ENCODE measurements at regions not wholly inside any gene's neighbourhood (a gene's known extent, or its start where the extent isn't known, plus 50 kb on each side); places are given as distances from the start of the nearest gene placed in this dataset.

DNA sequence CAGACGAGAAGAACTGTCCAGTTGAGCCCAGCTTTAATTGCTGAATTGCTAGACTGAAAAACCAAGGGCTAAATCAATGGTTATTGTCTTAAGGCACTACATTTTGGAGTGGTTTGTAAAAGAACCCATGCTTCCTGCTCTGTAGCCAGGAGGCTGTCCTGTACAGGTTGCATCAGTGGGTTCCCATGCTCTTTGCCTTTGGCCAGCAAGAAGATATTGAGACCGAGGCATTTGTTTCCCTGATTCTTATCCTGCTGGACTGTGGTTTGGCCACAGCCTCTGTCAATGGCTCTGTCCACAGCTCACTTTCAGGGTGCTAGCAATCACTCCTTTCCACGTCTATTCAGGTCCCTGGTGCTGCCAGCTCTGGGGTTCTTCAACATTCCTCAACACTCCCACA is 89.6 kb downstream of the FAM43A start:
- Histone ChIP-seq H3K4me1 (ENCODE audit: insufficient read depth, low read length) (no peaks in the 10 kb centered on the region), H3K4me3 (ENCODE audit: low read length) (no peak overlapping the region), H2AFZ (ENCODE audit: low read depth, low read length) (no peak overlapping the region), H3K9me3 (ENCODE audit: low read length) (no peaks in the 10 kb centered on the region), H3K36me3 (ENCODE audit: insufficient read depth, low read length) (no peaks in the 10 kb centered on the region), H3K27me3 (ENCODE audit: insufficient read depth, low read length) (peaks cover 3% of the 10 kb centered on the region)

DNA sequence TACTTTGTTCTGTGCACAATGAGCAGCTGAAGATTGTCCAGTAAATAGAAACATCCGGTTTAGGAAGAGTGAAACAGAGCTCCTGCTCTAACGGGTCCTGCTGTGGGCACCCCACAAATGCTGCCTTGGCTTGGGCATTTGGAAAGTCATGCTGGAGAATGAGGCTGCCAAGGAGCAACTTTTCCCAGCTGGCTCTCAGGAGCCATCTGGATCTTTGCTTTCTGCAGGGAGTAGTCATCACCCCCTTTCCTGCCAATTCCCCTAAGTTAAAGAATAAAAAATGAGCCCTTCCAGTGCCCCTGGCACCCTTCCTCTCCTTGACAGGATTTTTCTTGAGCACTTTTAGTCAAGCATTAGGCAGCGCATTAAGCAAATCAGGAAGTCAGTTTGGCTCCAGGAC is 90.0 kb downstream of the FAM43A start:
- H3K4me3 ChIP-seq (ENCODE audit: low read length), result no peak overlapping the region

DNA sequence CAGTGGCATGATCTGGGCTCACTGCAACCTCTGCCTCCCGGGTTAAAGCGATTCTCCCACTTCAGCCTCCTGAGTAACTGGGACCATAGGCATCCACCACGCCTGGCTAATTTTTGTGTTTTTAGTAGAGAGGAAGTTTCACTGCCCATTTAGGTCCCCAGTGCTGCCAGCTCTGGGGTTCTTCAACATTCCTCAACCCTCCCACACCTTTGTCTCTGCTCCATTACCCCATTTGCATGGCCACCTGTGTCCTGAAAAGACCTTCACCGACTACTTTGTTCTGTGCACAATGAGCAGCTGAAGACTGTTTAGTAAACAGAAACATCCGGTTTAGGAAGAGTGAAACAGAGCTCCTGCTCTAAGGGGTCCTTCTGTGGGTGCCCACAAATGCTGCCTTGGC is 92.0 kb downstream of the FAM43A start:
- no peak overlapping the region for H3K4me3 ChIP-seq (ENCODE audit: low read length)

More for the DNA sequence above, 90.0 kb downstream of the FAM43A start:
- H3K27me3 ChIP-seq (ENCODE audit: insufficient read depth, low read length), result no peaks in the 10 kb centered on the region
- H2AFZ ChIP-seq (ENCODE audit: low read depth, low read length), result no peak overlapping the region
- no peaks in the 10 kb centered on the region for H3K36me3 ChIP-seq (ENCODE audit: insufficient read depth, low read length)
- H3K4me1 ChIP-seq (ENCODE audit: insufficient read depth, low read length), result no peaks in the 10 kb centered on the region
- H3K9me3 ChIP-seq (ENCODE audit: low read length), result no peaks in the 10 kb centered on the region

DNA sequence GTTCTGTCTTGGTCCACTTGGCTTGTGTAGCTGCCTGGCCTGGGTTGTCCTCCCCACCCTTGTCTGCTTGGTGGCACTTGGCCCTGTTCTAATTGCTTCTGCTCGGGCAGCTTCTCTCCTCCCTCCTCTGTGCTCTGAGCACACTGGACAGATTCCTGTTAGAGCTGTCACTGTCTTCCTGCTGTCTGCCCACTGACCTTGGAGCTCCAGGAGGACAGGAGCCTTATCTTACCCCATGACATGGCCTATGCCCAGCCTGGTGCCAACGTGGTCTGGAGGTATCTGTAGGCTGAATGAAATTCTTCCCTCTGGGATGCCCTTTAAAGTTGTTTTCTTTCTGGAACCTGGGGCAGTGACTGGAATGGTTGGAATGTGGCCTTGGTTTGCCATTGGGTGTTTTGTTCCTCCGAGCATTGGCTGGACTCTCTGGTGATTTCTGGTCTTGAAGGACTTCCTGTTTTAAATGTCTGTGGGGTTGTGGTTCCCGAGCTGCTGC is 94.1 kb downstream of the FAM43A start:
- H2AFZ ChIP-seq (ENCODE audit: low read depth, low read length), result no peak overlapping the region
- no peaks in the 10 kb centered on the region for H3K9me3 ChIP-seq (ENCODE audit: low read length)
- no peaks in the 10 kb centered on the region for H3K36me3 ChIP-seq (ENCODE audit: insufficient read depth, low read length)
- no peaks in the 10 kb centered on the region for H3K27me3 ChIP-seq (ENCODE audit: insufficient read depth, low read length)
- H3K4me1 ChIP-seq (ENCODE audit: insufficient read depth, low read length), result no peaks in the 10 kb centered on the region
- H3K4me3 ChIP-seq (ENCODE audit: low read length), result no peak overlapping the region

More for the DNA sequence above, 92.0 kb downstream of the FAM43A start:
- Histone ChIP-seq H2AFZ (ENCODE audit: low read depth, low read length) (no peak overlapping the region), H3K4me1 (ENCODE audit: insufficient read depth, low read length) (no peaks in the 10 kb centered on the region), H3K27me3 (ENCODE audit: insufficient read depth, low read length) (no peaks in the 10 kb centered on the region), H3K36me3 (ENCODE audit: insufficient read depth, low read length) (no peaks in the 10 kb centered on the region), H3K9me3 (ENCODE audit: low read length) (no peaks in the 10 kb centered on the region)

DNA sequence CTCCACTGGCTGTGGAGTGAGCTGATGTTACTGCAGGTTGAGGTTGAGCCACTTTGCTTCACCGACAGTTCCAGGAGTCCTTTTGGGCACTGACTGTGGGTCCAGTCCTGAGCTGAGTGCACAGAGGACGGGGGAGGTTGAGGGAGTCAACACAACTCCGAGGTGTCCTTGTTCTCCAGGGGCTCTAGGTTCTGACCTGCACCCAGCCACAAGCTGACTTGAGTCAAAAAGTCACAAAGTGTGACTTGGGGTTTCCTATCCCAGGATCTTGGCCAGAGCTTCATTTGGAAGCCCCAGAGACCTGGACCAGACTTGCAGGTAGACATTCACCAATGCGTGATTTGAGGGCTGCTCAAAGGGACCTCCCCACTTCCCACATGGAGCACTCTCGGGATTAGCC is 95.0 kb downstream of the FAM43A start:
- H3K9me3 ChIP-seq (ENCODE audit: low read length), result no peaks in the 10 kb centered on the region
- no peak overlapping the region for H2AFZ ChIP-seq (ENCODE audit: low read depth, low read length)
- no peaks in the 10 kb centered on the region for H3K4me1 ChIP-seq (ENCODE audit: insufficient read depth, low read length)
- H3K36me3 ChIP-seq (ENCODE audit: insufficient read depth, low read length), result no peaks in the 10 kb centered on the region
- H3K4me3 ChIP-seq (ENCODE audit: low read length), result no peak overlapping the region
- no peaks in the 10 kb centered on the region for H3K27me3 ChIP-seq (ENCODE audit: insufficient read depth, low read length)

DNA sequence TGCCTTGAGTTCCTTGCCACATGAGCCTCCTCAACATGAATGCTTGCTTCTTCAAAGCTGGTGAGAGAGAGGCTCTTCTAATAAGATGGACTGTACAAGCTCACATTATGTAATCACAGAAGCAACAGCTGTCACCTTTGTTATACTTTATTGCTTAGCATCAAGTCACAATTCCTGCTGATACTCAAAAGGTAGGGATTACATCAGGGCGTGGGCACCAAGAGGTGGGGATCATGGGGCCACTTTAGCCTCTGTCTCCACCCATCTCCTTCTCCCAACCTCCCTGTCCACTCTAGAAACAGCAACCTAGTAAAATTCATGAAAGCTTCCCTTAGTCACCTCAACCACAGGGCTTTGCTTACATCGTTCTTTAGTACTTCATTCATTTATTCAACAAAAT is 95.9 kb downstream of the FAM43A start:
- Histone ChIP-seq H3K9me3 (ENCODE audit: low read length) (no peaks in the 10 kb centered on the region), H3K4me1 (ENCODE audit: insufficient read depth, low read length) (no peaks in the 10 kb centered on the region), H3K4me3 (ENCODE audit: low read length) (no peak overlapping the region), H3K27me3 (ENCODE audit: insufficient read depth, low read length) (no peaks in the 10 kb centered on the region), H3K36me3 (ENCODE audit: insufficient read depth, low read length) (no peaks in the 10 kb centered on the region), H2AFZ (ENCODE audit: low read depth, low read length) (no peak overlapping the region)

DNA sequence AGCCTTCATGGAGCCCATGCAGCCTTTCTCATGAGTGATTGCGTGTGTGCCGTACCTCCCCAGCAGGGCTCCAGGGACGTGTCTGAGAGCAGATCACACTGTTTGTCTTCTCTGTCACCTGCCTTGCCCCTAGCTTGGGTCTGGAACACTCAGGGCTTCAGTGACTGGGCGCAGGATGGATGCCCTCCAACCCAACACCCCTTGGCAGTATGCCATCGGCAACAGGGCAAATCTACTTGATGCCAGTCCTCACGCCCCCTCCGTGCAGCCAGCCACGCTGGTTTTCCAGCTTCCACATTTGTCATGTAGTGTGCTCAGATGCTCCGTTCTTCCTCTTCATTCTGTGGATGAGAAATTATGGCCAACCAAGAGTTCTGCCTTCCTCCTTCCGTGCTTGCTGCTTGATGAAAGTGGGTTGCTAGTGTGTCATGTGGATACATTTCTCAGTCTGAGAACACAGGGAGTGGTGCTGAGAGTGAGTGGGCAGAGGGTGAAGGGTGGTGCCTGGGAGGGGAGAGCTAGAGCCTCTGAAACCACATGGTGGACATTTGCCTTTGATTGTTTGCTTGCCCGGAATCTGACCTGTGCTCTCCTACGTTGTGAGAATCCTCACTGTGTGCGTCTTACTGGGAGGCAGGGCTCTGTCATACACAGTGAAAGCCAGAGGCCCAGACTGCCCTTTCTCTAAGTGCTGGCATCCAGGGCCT is 97.2 kb downstream of the FAM43A start:
- no peaks in the 10 kb centered on the region for H3K36me3 ChIP-seq (ENCODE audit: insufficient read depth, low read length)
- no peak overlapping the region for H2AFZ ChIP-seq (ENCODE audit: low read depth, low read length)
- no peaks in the 10 kb centered on the region for H3K27me3 ChIP-seq (ENCODE audit: insufficient read depth, low read length)

DNA sequence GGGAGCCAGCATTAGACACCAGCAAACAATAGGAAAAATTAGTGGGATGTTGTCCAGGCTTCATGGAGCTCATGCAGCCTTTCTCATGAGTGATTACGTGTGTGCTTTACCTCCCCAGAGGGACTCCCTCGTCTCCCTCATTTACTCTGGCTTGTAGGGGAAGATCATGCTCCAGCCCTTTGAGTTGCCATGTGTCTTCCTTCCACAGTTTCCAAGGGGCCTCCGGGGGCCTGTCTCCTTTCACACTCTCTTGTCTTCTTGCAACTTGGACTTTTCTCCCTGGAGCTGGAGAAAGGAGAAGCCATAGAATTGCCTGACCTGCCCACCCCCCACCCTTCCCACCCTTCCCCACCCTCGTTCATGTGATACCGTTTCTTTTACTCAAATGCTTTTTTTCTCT is 98.7 kb downstream of the FAM43A start:
- Histone ChIP-seq H3K36me3 (ENCODE audit: insufficient read depth, low read length) (no peaks in the 10 kb centered on the region), H2AFZ (ENCODE audit: low read depth, low read length) (no peak overlapping the region), H3K9me3 (ENCODE audit: low read length) (no peaks in the 10 kb centered on the region), H3K4me3 (ENCODE audit: low read length) (no peak overlapping the region), H3K27me3 (ENCODE audit: insufficient read depth, low read length) (no peaks in the 10 kb centered on the region), H3K4me1 (ENCODE audit: insufficient read depth, low read length) (no peaks in the 10 kb centered on the region)

More for the DNA sequence above, 97.2 kb downstream of the FAM43A start:
- H3K4me3 ChIP-seq (ENCODE audit: low read length), result no peak overlapping the region
- no peaks in the 10 kb centered on the region for H3K4me1 ChIP-seq (ENCODE audit: insufficient read depth, low read length)
- no peaks in the 10 kb centered on the region for H3K9me3 ChIP-seq (ENCODE audit: low read length)

DNA sequence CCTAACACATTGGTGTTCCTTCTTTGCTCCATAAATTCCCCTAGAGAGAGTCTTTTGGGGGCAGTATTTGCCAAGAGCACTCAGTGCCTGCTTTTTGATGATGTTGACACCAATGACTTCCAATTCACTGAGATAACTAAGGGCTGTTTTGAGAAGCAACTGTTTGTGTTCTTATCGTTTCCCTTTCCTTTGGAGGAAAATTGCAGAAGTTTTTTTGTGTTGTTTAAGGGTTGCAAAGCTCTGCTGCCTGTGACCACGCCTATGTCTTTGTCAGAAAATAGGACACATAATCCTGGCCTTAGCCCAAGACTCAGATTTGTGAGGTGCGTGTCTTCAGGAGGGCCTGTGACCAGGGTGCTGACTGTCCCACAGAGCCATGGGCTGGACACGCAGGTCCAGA is 99.6 kb downstream of the FAM43A start:
- H2AFZ ChIP-seq (ENCODE audit: low read depth, low read length), result no peak overlapping the region
- no peaks in the 10 kb centered on the region for H3K9me3 ChIP-seq (ENCODE audit: low read length)
- H3K4me3 ChIP-seq (ENCODE audit: low read length), result no peak overlapping the region
- H3K4me1 ChIP-seq (ENCODE audit: insufficient read depth, low read length), result no peaks in the 10 kb centered on the region
- H3K27me3 ChIP-seq (ENCODE audit: insufficient read depth, low read length), result no peaks in the 10 kb centered on the region
- H3K36me3 ChIP-seq (ENCODE audit: insufficient read depth, low read length), result no peaks in the 10 kb centered on the region

DNA sequence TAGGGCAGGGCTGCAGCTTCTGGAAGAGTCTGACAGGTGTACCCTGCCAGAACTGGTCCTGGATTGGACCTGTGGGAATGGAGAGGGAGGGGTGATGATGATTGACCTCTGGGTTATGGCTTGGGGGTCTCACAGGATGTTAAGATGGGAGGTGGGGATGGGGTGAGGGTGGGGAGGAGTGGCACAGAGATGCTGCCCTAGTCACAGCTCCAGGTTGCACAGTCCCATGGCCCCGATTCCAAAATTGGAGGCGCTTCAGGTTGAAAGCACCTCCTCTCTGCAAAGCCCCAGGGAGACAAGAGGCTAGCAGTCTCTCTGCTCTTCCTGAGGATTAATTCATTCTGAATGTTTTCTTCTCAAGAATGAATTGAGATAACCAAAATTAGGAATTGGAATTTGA is 101.4 kb downstream of the FAM43A start:
- Histone ChIP-seq H2AFZ (ENCODE audit: low read depth, low read length) (no peak overlapping the region), H3K4me3 (ENCODE audit: low read length) (no peak overlapping the region), H3K9me3 (ENCODE audit: low read length) (no peaks in the 10 kb centered on the region), H3K27me3 (ENCODE audit: insufficient read depth, low read length) (no peaks in the 10 kb centered on the region), H3K36me3 (ENCODE audit: insufficient read depth, low read length) (no peaks in the 10 kb centered on the region), H3K4me1 (ENCODE audit: insufficient read depth, low read length) (no peaks in the 10 kb centered on the region)

DNA sequence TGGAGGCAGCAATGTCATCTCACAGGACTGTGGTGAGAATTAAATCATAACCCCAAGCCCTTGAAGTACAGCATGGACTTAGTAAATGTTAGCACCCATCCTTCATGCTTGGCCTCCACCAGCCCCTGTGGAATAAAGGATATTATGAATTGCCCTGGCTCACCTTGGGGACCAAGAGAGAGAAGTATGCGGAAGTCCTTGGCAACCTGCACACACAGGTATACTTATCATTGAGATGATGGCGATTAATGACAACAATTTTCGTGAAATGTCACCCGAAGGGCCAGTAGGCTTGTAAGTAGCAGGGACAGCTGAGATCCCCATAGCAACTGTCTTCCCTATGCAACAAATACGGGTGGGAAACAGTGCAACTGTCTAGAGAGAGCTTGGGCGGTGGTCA is 102.0 kb downstream of the FAM43A start:
- Histone ChIP-seq H3K9me3 (ENCODE audit: low read length) (no peaks in the 10 kb centered on the region), H3K4me3 (ENCODE audit: low read length) (no peak overlapping the region), H3K36me3 (ENCODE audit: insufficient read depth, low read length) (no peaks in the 10 kb centered on the region), H3K27me3 (ENCODE audit: insufficient read depth, low read length) (no peaks in the 10 kb centered on the region), H2AFZ (ENCODE audit: low read depth, low read length) (no peak overlapping the region), H3K4me1 (ENCODE audit: insufficient read depth, low read length) (no peaks in the 10 kb centered on the region)

DNA sequence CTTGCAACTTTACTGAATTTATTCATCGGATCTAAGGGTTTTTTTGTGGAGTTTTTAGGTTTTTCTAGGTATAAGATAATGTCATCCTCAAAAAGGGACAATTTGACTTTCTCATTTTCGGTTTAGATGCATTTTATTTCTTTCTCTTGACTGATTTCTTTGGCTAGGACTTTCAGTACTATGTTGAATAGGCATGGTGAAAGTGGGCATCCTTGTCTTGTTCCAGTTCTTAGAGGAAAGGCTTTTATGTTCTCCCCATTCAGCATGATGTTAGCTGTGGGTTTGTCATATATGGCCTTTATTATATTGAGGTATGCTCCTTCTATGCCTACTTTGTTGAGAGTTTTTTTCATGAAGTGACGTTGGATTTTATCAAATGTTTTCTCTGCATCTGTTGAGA is 106.7 kb downstream of the FAM43A start:
- no peaks in the 10 kb centered on the region for H3K4me1 ChIP-seq (ENCODE audit: insufficient read depth, low read length)
- no peak overlapping the region for H2AFZ ChIP-seq (ENCODE audit: low read depth, low read length)
- H3K36me3 ChIP-seq (ENCODE audit: insufficient read depth, low read length), result no peaks in the 10 kb centered on the region
- H3K4me3 ChIP-seq (ENCODE audit: low read length), result no peak overlapping the region
- H3K27me3 ChIP-seq (ENCODE audit: insufficient read depth, low read length), result no peaks in the 10 kb centered on the region
- no peaks in the 10 kb centered on the region for H3K9me3 ChIP-seq (ENCODE audit: low read length)

DNA sequence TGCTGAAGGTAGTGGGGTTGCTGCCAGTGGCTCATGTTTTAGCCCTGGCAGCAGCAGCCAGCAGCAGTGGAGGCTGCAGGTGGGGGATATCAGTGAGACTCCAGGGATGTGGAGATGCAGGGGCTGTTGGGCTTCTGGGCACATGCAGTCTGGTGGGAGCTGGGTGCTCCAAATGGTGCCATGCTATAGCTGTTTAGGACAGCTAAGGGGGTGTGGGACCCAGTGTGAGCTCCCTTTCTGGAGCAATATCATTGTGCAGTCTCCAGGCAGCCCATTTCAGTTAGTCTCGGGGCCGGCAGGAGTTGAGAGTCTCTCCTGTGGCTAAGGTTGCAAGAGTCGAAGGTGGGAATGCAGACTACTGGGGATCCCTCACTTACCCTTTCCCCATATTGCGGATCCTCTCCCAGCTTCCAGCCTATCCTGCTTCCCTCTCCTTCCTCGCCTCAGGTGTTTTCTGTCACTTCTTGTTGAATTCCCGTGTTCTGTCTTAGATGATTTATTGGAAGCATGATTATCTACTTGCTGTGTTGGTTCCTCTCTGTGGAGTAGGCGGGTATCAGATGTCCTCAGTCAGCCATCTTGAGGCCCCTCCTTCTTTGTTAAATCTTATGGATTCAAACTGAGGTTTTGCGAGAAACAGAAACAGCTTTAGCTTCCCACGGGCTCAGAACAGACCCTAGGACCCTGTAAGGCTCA is 112.0 kb downstream of the FAM43A start:
- Histone ChIP-seq H3K4me3 (ENCODE audit: low read length) (no peak overlapping the region), H3K27me3 (ENCODE audit: insufficient read depth, low read length) (peaks cover 4% of the 10 kb centered on the region), H3K4me1 (ENCODE audit: insufficient read depth, low read length) (peaks cover 19% of the 10 kb centered on the region), H3K9me3 (ENCODE audit: low read length) (no peaks in the 10 kb centered on the region), H3K36me3 (ENCODE audit: insufficient read depth, low read length) (no peaks in the 10 kb centered on the region), H2AFZ (ENCODE audit: low read depth, low read length) (no peak overlapping the region)
